Urothelium cell line (cell line): ENCODE measurements at regions not wholly inside any gene's neighbourhood (a gene's known extent, or its start where the extent isn't known, plus 50 kb on each side); places are given as distances from the start of the nearest gene placed in this dataset.
"Not testable (repeated sequence)": the region's sequence is repeated elsewhere in the genome, so short reads cannot be mapped to it uniquely, and the experiment has no call there.

Source experiments
- DNase-seq: peaks from one replicate; pipeline ENCODE4 v3.0.0; 2011; ENCODE audit warnings: low spot score, mixed read lengths
- FAIRE-seq: peaks from 2 replicates; lab custom pipeline; 2011; peaks lifted over from hg19 to GRCh38; lab: Jason Lieb, UNC

DNA sequence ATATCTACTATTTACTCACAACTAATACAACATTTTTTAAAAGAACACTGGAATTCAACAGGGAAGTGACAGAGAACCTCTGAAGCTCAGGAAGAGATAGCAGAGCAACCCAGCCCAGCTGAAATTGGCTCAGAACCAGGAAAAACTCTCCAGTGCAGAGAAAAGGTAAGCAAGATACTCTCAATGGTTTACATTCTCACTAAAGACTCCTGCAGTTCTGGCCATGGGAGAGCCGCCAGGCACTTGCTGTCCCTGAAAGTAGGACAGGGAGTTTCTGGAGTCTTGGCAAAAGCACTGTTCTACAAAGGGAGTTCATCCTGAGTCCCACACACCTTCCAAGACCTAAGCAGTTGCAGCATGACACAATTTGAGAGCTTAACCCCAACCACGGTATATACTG is 330.8 kb downstream of the TRIM36 start:
- DNase-seq (no peak), FAIRE-seq (no peak)

GRCh38 chr5:114830114-114830513 is 339.6 kb downstream of the TRIM36 start:
- no peak for FAIRE-seq
- no peak for DNase-seq

DNA sequence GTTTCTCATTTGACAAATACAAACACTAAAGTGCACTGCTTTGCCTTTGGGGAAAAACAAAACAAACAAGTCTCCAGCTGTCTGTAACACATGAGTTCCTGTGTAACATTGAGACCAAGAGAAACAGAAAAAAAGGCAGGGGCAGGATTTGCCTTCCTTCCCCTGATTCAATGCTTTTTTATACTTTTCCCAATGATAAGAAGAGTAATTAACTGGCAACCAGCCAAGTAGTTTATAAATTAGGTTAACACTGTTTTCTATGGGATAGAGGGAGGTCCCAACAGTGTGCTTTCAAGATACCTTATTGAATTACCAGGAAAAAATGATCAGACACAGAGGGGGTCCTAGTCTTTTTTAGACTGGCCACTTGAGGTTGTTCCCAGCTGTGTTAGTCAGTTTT is 346.8 kb downstream of the TRIM36 start:
- no peak for FAIRE-seq
- no peak for DNase-seq

DNA sequence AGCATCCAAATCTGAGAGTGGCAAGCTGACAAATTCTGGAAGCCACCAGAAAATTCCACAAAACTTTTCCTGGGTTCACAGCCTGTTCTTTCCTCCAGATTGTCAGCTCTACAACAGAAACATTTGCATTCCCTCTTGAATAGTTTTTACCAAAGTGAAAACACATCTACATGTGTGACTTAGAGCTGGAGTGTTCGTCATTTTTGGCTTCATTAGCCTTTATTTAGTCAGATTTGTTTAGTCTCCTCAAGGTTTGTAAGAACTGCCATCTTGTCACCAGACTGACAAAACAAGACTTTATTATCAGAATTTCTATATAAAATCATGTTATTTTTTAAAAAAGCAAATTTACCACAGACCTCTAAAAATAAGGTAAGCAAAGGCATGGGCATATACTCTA is 347.3 kb downstream of the TRIM36 start:
- FAIRE-seq (no peak), DNase-seq (no peak)

DNA sequence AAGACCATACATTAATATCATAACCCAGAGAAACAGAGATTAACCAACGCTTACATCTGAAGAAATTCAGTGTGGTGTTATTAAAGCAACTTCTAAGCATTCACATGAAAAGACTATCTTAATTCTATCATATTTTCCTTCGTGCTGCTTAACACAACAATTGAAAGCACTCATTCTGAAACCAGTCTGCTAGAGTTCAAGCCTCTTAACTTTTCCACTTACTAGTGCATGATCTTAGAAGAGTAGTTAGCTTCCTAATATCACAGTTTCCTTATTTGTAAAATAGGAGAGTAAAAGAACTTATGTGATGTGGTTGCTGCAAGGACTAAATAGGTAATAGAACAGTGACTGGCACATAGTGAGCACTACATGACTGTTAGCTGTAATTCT is 379.3 kb downstream of the TRIM36 start:
- FAIRE-seq (no peak), DNase-seq (no peak)

GRCh38 chr5:114789773-114790402 is 379.8 kb downstream of the TRIM36 start:
- DNase-seq (peak; percentile 39), FAIRE-seq (no peak)

- DNase-seq (no peak), FAIRE-seq (no peak)
These were observed 386.8 kb downstream of the TRIM36 start for GRCh38 chr5:114782869-114783268.

- FAIRE-seq (no peak), DNase-seq (no peak)
These were observed 387.5 kb downstream of the TRIM36 start for GRCh38 chr5:114782177-114782576.

DNA sequence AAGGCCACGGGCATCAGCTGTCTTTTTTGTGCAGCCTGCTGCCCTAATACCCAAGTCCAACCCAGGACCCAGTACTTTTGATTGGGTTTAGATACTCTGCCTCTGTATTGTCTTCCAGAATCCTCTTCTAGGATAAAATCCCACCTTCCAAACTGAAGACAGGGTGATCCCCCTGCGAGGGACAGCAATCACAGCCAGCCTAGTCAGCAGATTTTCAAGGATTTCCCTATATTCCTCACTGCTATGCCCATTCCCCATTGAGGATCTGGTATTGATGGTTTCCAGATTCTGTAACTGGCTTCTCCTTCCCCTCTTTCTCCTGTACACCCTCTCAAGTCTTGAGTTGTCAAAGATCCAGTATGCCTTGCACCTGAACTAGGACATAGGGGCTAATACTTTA is 389.4 kb downstream of the TRIM36 start:
- FAIRE-seq (no peak), DNase-seq (no peak)

GRCh38 chr5:114744406-114744805 is 382.5 kb downstream of the KCNN2 start:
- FAIRE-seq (no peak), DNase-seq (no peak)

- DNase-seq, result no peak
- FAIRE-seq, result no peak
These were observed 372.4 kb downstream of the KCNN2 start for GRCh38 chr5:114734238-114734637.

DNA sequence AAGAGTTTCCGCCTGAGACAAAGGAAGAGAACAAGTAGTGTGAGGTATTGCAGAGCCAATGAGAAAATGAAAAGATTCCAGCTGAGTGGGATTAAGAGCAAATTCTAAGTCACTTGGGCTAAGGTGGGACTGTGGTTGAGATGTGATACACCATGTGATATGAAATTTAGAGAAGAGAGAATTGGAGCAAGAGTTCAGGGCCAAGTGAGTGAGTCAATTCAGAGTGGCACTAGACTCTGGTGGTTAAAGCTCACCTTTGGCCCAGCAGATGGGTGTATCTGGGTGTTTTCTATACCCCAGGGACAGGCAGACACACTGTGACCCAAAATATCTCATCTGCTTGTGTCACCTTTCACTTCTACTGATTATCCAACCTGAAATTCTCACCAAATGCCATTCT is 368.1 kb downstream of the KCNN2 start:
- FAIRE-seq (no peak), DNase-seq (no peak)

GRCh38 chr5:114727358-114727757 is 365.5 kb downstream of the KCNN2 start:
- FAIRE-seq, result no peak
- DNase-seq, result no peak

GRCh38 chr5:114726131-114726530 is 364.3 kb downstream of the KCNN2 start:
- FAIRE-seq (no peak), DNase-seq (no peak)

GRCh38 chr5:114719268-114719667 is 357.4 kb downstream of the KCNN2 start:
- DNase-seq, result no peak
- no peak for FAIRE-seq

GRCh38 chr5:114716955-114717354 is 355.1 kb downstream of the KCNN2 start:
- FAIRE-seq (no peak), DNase-seq (no peak)

- DNase-seq, FAIRE-seq: not testable (repeated sequence)
These were observed 342.5 kb downstream of the KCNN2 start for GRCh38 chr5:114704225-114704893.

GRCh38 chr5:114702731-114703130 is 340.9 kb downstream of the KCNN2 start:
- no peak for DNase-seq
- no peak for FAIRE-seq

DNA sequence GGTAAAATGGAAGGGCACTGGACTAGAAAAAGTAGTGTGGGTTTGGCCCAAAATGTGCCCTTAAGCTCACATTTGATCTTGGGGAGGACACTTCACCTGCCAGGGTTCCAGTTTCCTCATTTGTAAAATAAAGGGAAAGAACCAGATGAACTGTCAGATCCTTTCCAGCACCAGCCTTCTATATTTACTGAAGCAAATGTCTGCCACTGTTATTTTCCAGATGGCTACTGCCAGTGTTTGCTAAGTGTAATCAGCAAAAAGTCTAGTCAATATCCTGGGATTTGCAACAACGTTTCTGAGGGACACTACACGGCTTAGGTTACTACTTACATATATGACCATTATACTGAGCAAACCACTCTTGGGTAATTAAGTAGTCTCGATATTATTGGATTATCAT is 340.3 kb downstream of the KCNN2 start:
- no peak for DNase-seq
- no peak for FAIRE-seq

GRCh38 chr5:114700823-114701222 is 339.0 kb downstream of the KCNN2 start:
- no peak for FAIRE-seq

GRCh38 chr5:114695292-114695904 is 333.5 kb downstream of the KCNN2 start:
- FAIRE-seq, result no peak
- no peak for DNase-seq

More at GRCh38 chr5:114700823-114701222, 339.0 kb downstream of the KCNN2 start:
- DNase-seq, result no peak

GRCh38 chr5:114686356-114686755 is 324.5 kb downstream of the KCNN2 start:
- no peak for DNase-seq
- FAIRE-seq, result no peak
